OCI-LY7 (cell line): ENCODE measurements at regions not wholly inside any gene's neighbourhood (a gene's known extent, or its start where the extent isn't known, plus 50 kb on each side); places are given as distances from the start of the nearest gene placed in this dataset.

Experiments used
- BruUV-seq: library from RNA; stranded (reverse); fragments of 400-500 nt; replicated peaks from 2 replicates; lab custom pipeline; 2021; lab: Mats Ljungman, UMichigan
- CTCF ChIA-PET: fragments of 300-600 bp; sonication (Branson Sonifier 250); formaldehyde crosslinking; loops from one replicate; lab custom pipeline; 2022; ENCODE audit warnings: antibody characterized with exemption; ENCODE audit not compliant: unreplicated experiment; lab: Charles Lee
- POLR2A ChIA-PET: fragments of 300-600 bp; sonication (Branson Sonifier 250); formaldehyde crosslinking; loops from one replicate; lab custom pipeline; 2022; ENCODE audit warnings: antibody characterized with exemption; lab: Charles Lee
- DNase-seq: peaks from one replicate; pipeline ENCODE4 v3.0.0-alpha.2; 2015; ENCODE audit warnings: low spot score
- H2AFZ ChIP-seq: fragments of 200-600 bp; sonication (generic), shearing (Covaris generic); 2 replicates; pipeline ENCODE4 v1.6.1; 2014; ENCODE audit warnings: mild to moderate bottlenecking, antibody characterized with exemption, low read length, moderate library complexity
- H3K27ac ChIP-seq: fragments of 200-600 bp; sonication (generic); 2 replicates; pipeline ENCODE4 v1.5.1; 2014; ENCODE audit warnings: mixed run types, low read depth, mild to moderate bottlenecking, moderate library complexity, low read length, inconsistent platforms; ENCODE audit not compliant: poor library complexity, severe bottlenecking
- H3K36me3 ChIP-seq: fragments of 200-600 bp; sonication (generic); 2 replicates; pipeline ENCODE4 v1.6.1; 2014; ENCODE audit warnings: mild to moderate bottlenecking, antibody characterized with exemption, low read length, moderate library complexity, mixed read lengths; ENCODE audit not compliant: insufficient read depth
- H3K4me1 ChIP-seq: fragments of 200-600 bp; sonication (generic); 2 replicates; pipeline ENCODE4 v1.5.1; 2014; ENCODE audit warnings: mild to moderate bottlenecking, low read length; ENCODE audit not compliant: insufficient read depth, poor library complexity, severe bottlenecking
- H3K4me2 ChIP-seq: fragments of 200-600 bp; sonication (generic); 2 replicates; pipeline ENCODE4 v1.6.1; 2014; ENCODE audit warnings: mild to moderate bottlenecking, low read length
- H3K4me3 ChIP-seq: fragments of 200-600 bp; sonication (generic); 2 replicates; pipeline ENCODE4 v1.5.1; 2014; ENCODE audit warnings: mild to moderate bottlenecking, low read depth, low read length; ENCODE audit not compliant: poor library complexity, severe bottlenecking
- H3K79me2 ChIP-seq: fragments of 200-600 bp; sonication (generic); 2 replicates; pipeline ENCODE4 v1.6.1; 2016; ENCODE audit warnings: low read depth, mild to moderate bottlenecking, low read length, moderate library complexity, mixed read lengths; ENCODE audit not compliant: insufficient read depth
- H3K9me2 ChIP-seq: fragments of 200-600 bp; sonication (generic); 2 replicates; pipeline ENCODE4 v1.6.1; 2016; ENCODE audit warnings: mild to moderate bottlenecking, low read length, mixed read lengths; ENCODE audit not compliant: insufficient read depth
- H3K9me3 ChIP-seq: fragments of 200-600 bp; sonication (generic); 2 replicates; pipeline ENCODE4 v1.6.1; 2014; ENCODE audit warnings: mild to moderate bottlenecking, mixed run types, low read length, mixed read lengths
- H4K20me1 ChIP-seq: fragments of 200-600 bp; sonication (generic); 2 replicates; pipeline ENCODE4 v1.6.1; 2014; ENCODE audit warnings: mild to moderate bottlenecking, antibody characterized with exemption, low read length, moderate library complexity, mixed read lengths; ENCODE audit not compliant: insufficient read depth
- EZH2phosphoT487 ChIP-seq: fragments of 200-600 bp; sonication (generic); IDR thresholded peaks from 2 replicates; pipeline ENCODE4 v1.6.1; 2018; ENCODE audit warnings: low read depth, borderline replicate concordance, mild to moderate bottlenecking, mixed run types, antibody characterized with exemption, low read length, moderate library complexity, mixed read lengths
- intact Hi-C: fragments of 100-400 bp; cut with micrococcal nuclease; formaldehyde crosslinking; loops from one replicate; pipeline ENCODE4 v1.10.0; 2022; ENCODE audit not compliant: unreplicated experiment
- TF ChIP-seq, protein P1 (sequence below): fragments of 200-600 bp; sonication (generic); conservative IDR thresholded peaks from 2 replicates; pipeline ENCODE4 v1.5.1; 2014; ENCODE audit warnings: mild to moderate bottlenecking, antibody characterized with exemption, low read length, moderate library complexity, mixed read lengths

- CTCF ChIA-PET, result no interaction called here
- H3K4me3 ChIP-seq, result no peak overlapping the region
- H3K4me2 ChIP-seq, result no peak overlapping the region
- H3K4me1 ChIP-seq, result no peaks in the 10 kb centered on the region
- POLR2A ChIA-PET, result interaction anchor here (0.7 kb wide), 1 partner anchor 279 kb away, joined by 3 read pairs; no protein-coding TSS in a partner anchor
- H4K20me1 ChIP-seq, result no peaks in the 10 kb centered on the region
- H3K36me3 ChIP-seq, result no peaks in the 10 kb centered on the region
- H3K79me2 ChIP-seq, result no peaks in the 10 kb centered on the region
- no peak for TF ChIP-seq EZH2phosphoT487
- TF ChIP-seq, protein P1, sequence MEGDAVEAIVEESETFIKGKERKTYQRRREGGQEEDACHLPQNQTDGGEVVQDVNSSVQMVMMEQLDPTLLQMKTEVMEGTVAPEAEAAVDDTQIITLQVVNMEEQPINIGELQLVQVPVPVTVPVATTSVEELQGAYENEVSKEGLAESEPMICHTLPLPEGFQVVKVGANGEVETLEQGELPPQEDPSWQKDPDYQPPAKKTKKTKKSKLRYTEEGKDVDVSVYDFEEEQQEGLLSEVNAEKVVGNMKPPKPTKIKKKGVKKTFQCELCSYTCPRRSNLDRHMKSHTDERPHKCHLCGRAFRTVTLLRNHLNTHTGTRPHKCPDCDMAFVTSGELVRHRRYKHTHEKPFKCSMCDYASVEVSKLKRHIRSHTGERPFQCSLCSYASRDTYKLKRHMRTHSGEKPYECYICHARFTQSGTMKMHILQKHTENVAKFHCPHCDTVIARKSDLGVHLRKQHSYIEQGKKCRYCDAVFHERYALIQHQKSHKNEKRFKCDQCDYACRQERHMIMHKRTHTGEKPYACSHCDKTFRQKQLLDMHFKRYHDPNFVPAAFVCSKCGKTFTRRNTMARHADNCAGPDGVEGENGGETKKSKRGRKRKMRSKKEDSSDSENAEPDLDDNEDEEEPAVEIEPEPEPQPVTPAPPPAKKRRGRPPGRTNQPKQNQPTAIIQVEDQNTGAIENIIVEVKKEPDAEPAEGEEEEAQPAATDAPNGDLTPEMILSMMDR, result no peak
- H3K27ac ChIP-seq, result no peak overlapping the region
- H3K9me3 ChIP-seq, result no peaks in the 10 kb centered on the region
- no peak overlapping the region for H2AFZ ChIP-seq
- no peak for DNase-seq
- BruUV-seq, result no TSS peak
- intact Hi-C loops, result no loop called here
- H3K9me2 ChIP-seq, result no peaks in the 10 kb centered on the region
Observed at GRCh38 chr2:18049325-18049724, 170.9 kb downstream of the KCNS3 start.

DNA sequence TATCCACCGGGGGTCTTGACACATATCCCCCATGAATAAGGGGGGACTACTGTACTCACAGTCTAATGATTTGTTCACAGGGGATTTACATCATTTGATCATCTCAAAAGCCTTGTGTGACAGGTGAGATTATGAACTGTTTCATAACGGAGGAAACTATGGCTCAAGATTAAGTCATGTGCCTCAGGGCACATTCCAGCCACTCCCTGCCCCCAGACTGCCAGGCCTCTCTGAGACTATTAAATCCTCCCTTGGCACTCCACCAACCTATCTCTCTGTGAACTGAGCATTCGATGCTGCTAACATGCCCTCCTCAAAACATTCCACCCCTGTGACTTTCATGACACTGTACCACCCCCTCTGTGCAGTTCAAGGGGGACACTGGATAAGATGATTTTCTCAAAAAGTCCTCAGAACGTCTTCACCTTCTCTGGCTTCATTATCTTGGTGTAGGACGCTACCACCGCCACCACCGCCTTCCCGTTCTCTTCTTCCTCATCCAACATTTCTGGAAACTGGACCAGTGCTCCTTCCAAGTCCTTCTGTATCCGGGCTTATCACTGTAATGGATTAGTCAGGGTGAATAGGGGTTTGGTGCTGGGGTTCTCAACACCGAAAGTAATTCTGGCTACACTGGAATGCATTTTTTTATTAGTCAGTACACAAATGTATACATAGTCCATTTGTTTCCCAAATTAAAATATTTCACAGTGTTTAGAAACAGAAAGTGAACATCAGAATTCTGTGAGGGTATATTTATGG lies 169.6 kb downstream of the KCNS3 start:
- no peaks in the 10 kb centered on the region for H3K4me1 ChIP-seq
- no peak for TF ChIP-seq EZH2phosphoT487
- TF ChIP-seq, protein P1, result no peak
- no peak overlapping the region for H3K27ac ChIP-seq
- ChIA-PET POLR2A (no interaction called here), CTCF (no interaction called here)
- H3K4me3 ChIP-seq, result no peak overlapping the region
- H3K9me3 ChIP-seq, result no peaks in the 10 kb centered on the region
- DNase-seq, result no peak
- H3K4me2 ChIP-seq, result no peak overlapping the region
- H3K9me2 ChIP-seq, result no peaks in the 10 kb centered on the region
- BruUV-seq, result no TSS peak
- H3K79me2 ChIP-seq, result no peaks in the 10 kb centered on the region
- H3K36me3 ChIP-seq, result no peaks in the 10 kb centered on the region
- intact Hi-C loops, result no loop called here
- no peak overlapping the region for H2AFZ ChIP-seq
- no peaks in the 10 kb centered on the region for H4K20me1 ChIP-seq

DNA sequence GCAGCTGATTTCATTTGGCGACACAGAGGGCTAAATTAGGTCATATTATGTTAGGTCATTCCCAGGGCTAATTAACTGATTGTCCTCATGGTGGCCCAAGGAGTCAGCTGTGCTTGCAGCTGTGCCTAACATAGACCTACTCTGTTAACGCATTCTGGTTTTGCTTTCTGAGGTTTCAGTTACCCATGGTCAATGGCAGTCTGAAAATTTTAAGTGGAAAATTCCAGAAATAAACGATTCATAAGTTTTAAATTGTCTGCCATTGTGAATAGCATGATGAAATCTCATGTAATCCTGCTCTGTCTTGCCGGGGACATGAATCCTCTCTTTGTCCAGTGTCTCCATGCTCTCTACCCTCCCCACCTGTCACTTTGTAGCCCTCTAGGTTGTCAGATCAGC lies 168.7 kb downstream of the KCNS3 start:
- no peak overlapping the region for H3K4me3 ChIP-seq
- no peak for TF ChIP-seq EZH2phosphoT487
- TF ChIP-seq, protein P1, result no peak
- no peak overlapping the region for H2AFZ ChIP-seq
- no peaks in the 10 kb centered on the region for H3K79me2 ChIP-seq
- DNase-seq, result no peak
- no peaks in the 10 kb centered on the region for H3K4me1 ChIP-seq
- no peak overlapping the region for H3K4me2 ChIP-seq
- no peak overlapping the region for H3K27ac ChIP-seq
- no peaks in the 10 kb centered on the region for H3K9me2 ChIP-seq
- no peaks in the 10 kb centered on the region for H3K36me3 ChIP-seq
- ChIA-PET POLR2A (no interaction called here), CTCF (no interaction called here)
- no peaks in the 10 kb centered on the region for H3K9me3 ChIP-seq
- H4K20me1 ChIP-seq, result no peaks in the 10 kb centered on the region
- BruUV-seq, result no TSS peak
- intact Hi-C loops, result no loop called here
